ENCODE measurements at regions not wholly inside any gene's neighbourhood (a gene's known extent, or its start where the extent isn't known, plus 50 kb on each side); places are given as distances from the start of the nearest gene placed in this dataset.

DNA sequence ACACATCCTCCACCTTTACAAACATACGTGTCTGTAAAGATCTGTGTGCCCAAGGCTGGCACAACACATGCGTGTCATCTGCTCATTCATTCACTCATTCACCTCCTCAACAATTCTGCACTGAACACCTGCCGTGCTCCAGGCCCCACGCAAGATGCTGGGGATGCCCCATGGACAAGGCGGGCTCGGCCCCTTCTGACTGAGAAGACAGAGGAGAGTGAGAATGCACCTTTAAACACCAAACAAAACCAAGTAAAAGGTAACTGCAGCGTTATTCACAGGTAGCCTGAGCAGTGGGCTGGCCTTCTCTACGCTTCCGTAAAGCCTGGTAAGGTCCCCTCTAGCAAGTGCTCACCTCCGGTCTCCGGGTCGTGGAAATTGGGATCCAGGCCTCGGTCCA lies 142.8 kb downstream of the SHANK2 start (continued):
- TF ChIP-seq, protein P1, sequence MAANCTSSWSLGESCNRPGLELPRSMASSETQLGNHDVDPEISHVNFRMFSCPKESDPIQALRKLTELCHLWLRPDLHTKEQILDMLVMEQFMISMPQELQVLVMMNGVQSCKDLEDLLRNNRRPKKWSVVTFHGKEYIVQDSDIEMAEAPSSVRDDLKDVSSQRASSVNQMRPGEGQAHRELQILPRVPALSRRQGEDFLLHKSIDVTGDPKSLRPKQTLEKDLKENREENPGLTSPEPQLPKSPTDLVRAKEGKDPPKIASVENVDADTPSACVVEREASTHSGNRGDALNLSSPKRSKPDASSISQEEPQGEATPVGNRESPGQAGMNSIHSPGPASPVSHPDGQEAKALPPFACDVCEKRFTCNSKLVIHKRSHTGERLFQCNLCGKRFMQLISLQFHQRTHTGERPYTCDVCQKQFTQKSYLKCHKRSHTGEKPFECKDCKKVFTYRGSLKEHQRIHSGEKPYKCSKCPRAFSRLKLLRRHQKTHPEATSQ (tag by site-specific recombination; IDR thresholded peaks at IDR 0.05): no peak
- TF ChIP-seq ZNF174 (tag by site-specific recombination; IDR thresholded peaks at IDR 0.05) (no peak), ZNF501 (tag by site-specific recombination; IDR thresholded peaks at IDR 0.05) (no peak), ZBTB7A (tag by site-specific recombination; IDR thresholded peaks at IDR 0.05; ENCODE audit: low read depth) (no peak)

DNA sequence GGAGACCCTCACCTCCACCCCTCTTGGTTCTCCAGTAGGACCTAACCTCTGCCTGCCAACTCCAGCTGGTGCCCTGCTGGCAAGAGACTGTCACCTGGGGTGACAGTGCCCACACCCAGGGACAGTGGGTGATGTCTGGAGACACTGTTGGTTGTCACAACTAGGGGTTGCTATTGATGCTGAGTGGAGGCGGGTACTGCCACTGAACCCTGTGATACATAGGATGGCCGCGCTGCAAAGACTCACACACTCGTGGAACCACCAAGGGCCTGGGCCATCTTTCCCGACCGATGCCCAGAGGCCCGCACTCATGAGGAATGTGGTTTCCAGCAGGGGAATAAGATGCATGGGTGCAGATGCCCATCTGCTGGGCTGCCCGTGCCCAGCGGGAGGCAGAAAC lies 143.2 kb downstream of the SHANK2 start:
- H3K27ac ChIP-seq (ENCODE audit: extremely low read depth, low read depth, low read length): no peak overlapping the region
- TF ChIP-seq, protein P2, sequence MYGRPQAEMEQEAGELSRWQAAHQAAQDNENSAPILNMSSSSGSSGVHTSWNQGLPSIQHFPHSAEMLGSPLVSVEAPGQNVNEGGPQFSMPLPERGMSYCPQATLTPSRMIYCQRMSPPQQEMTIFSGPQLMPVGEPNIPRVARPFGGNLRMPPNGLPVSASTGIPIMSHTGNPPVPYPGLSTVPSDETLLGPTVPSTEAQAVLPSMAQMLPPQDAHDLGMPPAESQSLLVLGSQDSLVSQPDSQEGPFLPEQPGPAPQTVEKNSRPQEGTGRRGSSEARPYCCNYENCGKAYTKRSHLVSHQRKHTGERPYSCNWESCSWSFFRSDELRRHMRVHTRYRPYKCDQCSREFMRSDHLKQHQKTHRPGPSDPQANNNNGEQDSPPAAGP (tag by site-specific recombination; IDR thresholded peaks at IDR 0.05): no peak
- TF ChIP-seq ZNF473 (tag by site-specific recombination; IDR thresholded peaks at IDR 0.05) (no peak), ZNF658 (tag by site-specific recombination; IDR thresholded peaks at IDR 0.05) (no peak), ZNF23 (tag by site-specific recombination; IDR thresholded peaks at IDR 0.05; ENCODE audit: borderline replicate concordance) (no peak), ZNF704 (tag by site-specific recombination; IDR thresholded peaks at IDR 0.05) (no peak), ZNF677 (tag by site-specific recombination; IDR thresholded peaks at IDR 0.05) (no peak), ZFP37 (tag by site-specific recombination; IDR thresholded peaks at IDR 0.05) (no peak), ZNF169 (tag by site-specific recombination; IDR thresholded peaks at IDR 0.05) (no peak), GLIS1 (tag by site-specific recombination; IDR thresholded peaks at IDR 0.05) (no peak), ZNF324 (tag by site-specific recombination; IDR thresholded peaks at IDR 0.05) (no peak), ZNF660 (tag by site-specific recombination; IDR thresholded peaks at IDR 0.05) (no peak), ZNF433 (tag by site-specific recombination; IDR thresholded peaks at IDR 0.05; ENCODE audit: low read depth) (no peak), ZNF707 (tag by site-specific recombination; IDR thresholded peaks at IDR 0.05) (no peak), ZNF248 (tag by site-specific recombination; IDR thresholded peaks at IDR 0.05) (no peak), ZBTB20 (tag by site-specific recombination; IDR thresholded peaks at IDR 0.05) (no peak), ZNF571 (tag by site-specific recombination; IDR thresholded peaks at IDR 0.05) (no peak), ZNF776 (tag by site-specific recombination; IDR thresholded peaks at IDR 0.05; ENCODE audit: borderline replicate concordance) (no peak), ZSCAN23 (tag by site-specific recombination; IDR thresholded peaks at IDR 0.05) (no peak), ZBTB49 (tag by site-specific recombination; IDR thresholded peaks at IDR 0.05; ENCODE audit: low read depth) (no peak)
- TF ChIP-seq, protein P3, sequence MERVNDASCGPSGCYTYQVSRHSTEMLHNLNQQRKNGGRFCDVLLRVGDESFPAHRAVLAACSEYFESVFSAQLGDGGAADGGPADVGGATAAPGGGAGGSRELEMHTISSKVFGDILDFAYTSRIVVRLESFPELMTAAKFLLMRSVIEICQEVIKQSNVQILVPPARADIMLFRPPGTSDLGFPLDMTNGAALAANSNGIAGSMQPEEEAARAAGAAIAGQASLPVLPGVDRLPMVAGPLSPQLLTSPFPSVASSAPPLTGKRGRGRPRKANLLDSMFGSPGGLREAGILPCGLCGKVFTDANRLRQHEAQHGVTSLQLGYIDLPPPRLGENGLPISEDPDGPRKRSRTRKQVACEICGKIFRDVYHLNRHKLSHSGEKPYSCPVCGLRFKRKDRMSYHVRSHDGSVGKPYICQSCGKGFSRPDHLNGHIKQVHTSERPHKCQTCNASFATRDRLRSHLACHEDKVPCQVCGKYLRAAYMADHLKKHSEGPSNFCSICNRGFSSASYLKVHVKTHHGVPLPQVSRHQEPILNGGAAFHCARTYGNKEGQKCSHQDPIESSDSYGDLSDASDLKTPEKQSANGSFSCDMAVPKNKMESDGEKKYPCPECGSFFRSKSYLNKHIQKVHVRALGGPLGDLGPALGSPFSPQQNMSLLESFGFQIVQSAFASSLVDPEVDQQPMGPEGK (tag by site-specific recombination; IDR thresholded peaks at IDR 0.05): no peak
- CTCF ChIA-PET: no interaction called here
- H3K4me3 ChIP-seq (ENCODE audit: low read depth, low read length): no peak overlapping the region
- H3K4me1 ChIP-seq (ENCODE audit: control insufficient read depth, insufficient read depth, low read length): no peaks in the 10 kb centered on the region
- H3K9me3 ChIP-seq (ENCODE audit: control insufficient read depth, insufficient read depth, low read depth, low read length): no peaks in the 10 kb centered on the region
- POLR2A ChIA-PET: no interaction called here
- peaks cover 0 to 8% of the 10 kb centered on the region in 2 experiments; a peak in 1 of 3 replicates for H3K36me3 ChIP-seq (ENCODE audit: control insufficient read depth in 2 of 2, insufficient read depth in 1 of 2, low read length in 2 of 2)

Data from HEK293 (cell line).